B cell (primary cell): ENCODE measurements at regions not wholly inside any gene's neighbourhood (a gene's known extent, or its start where the extent isn't known, plus 50 kb on each side); places are given as distances from the start of the nearest gene placed in this dataset.

Source experiments
- ATAC-seq: fragments of 200-7000 bp; cut with Tn5 transposase; one replicate; pipeline ENCODE4 v1.10.0; 2021; ENCODE audit warnings: low read depth, mild to moderate bottlenecking, moderate number of reproducible peaks, moderate library complexity
- CTCF ChIA-PET: fragments of 350-600 bp; sonication (Branson Sonifier 250); formaldehyde crosslinking; loops from one replicate; lab custom pipeline; 2021; ENCODE audit warnings: antibody characterized with exemption, inconsistent platforms; lab: Charles Lee
- POLR2A ChIA-PET: fragments of 350-600 bp; sonication (Branson Sonifier 250); formaldehyde crosslinking; loops from one replicate; lab custom pipeline; 2021; ENCODE audit warnings: antibody characterized with exemption; lab: Charles Lee
- DNase-seq: peaks from one replicate; pipeline ENCODE4 v3.0.0; 2013
- H2AFZ ChIP-seq: 2 replicates; pipeline ENCODE4 v1.6.1; 2012; ENCODE audit warnings: mild to moderate bottlenecking, low read depth, low read length; ENCODE audit not compliant: insufficient read depth, poor library complexity, severe bottlenecking
- H3K27ac ChIP-seq, 2 donors: 1 replicate in 1 of 2; 2 replicates in 1 of 2; pipeline ENCODE4 v1.5.1; 2012 to 2013; ENCODE audit warnings: low read length in 2 of 2, mild to moderate bottlenecking in 2 of 2, moderate library complexity in 1 of 2
- H3K27me3 ChIP-seq, 4 experiments: fragments of 200-600 bp in 1 of 4; sonication (generic) in 1 of 4; replicated peaks in 1 of 4; 1 replicate in 2 of 4; 2 replicates in 2 of 4; pipeline versions ENCODE4 v1.6.1 to v1.7.0; 2013 to 2016; ENCODE audit warnings: low read length in 3 of 4, mild to moderate bottlenecking in 2 of 4, mixed read lengths in 1 of 4, moderate library complexity in 1 of 4; ENCODE audit not compliant: insufficient read depth in 4 of 4, control insufficient read depth in 3 of 4; ENCODE audit errors: control extremely low read depth in 1 of 4
- H3K36me3 ChIP-seq, 2 experiments: replicated peaks in 1 of 2; 1 replicate in 1 of 2; 2 replicates in 1 of 2; pipeline versions ENCODE4 v1.6.1 to v1.7.1; 2013; ENCODE audit warnings: low read length in 1 of 2; ENCODE audit not compliant: insufficient read depth in 2 of 2, control insufficient read depth in 1 of 2; ENCODE audit errors: control extremely low read depth in 1 of 2, extremely low read depth in 1 of 2
- H3K4me1 ChIP-seq, 2 donors: fragments of 200-600 bp in 1 of 2; sonication (generic) in 1 of 2; 1 replicate in 1 of 2; 2 replicates in 1 of 2; pipeline versions ENCODE4 v1.5.1 to v1.6.1; 2013 to 2017; ENCODE audit warnings: low read length in 2 of 2; ENCODE audit not compliant: control insufficient read depth in 2 of 2, insufficient read depth in 2 of 2
- H3K4me2 ChIP-seq: replicated peaks from 2 replicates; pipeline ENCODE3; 2012; ENCODE audit warnings: mild to moderate bottlenecking, low read depth, low read length; ENCODE audit not compliant: poor library complexity, severe bottlenecking
- H3K4me3 ChIP-seq, 5 experiments: fragments of 200-600 bp in 1 of 5; sonication (generic) in 1 of 5; 1 replicate in 3 of 5; 2 replicates in 2 of 5; pipeline versions ENCODE4 v1.5.1 to v1.7.0; 2011 to 2016; ENCODE audit warnings: low read length in 4 of 5, mild to moderate bottlenecking in 4 of 5, low read depth in 2 of 5, control low read depth in 1 of 5, moderate library complexity in 1 of 5; ENCODE audit not compliant: insufficient read depth in 1 of 5; ENCODE audit errors: control extremely low read depth in 1 of 5, extremely low read depth in 1 of 5
- H3K79me2 ChIP-seq: fragments of 200-600 bp; sonication (generic); one replicate; pipeline ENCODE4 v1.6.0; 2016; ENCODE audit warnings: low read length; ENCODE audit not compliant: control insufficient read depth, insufficient read depth
- H3K9ac ChIP-seq: fragments of 200-600 bp; sonication (generic); 2 replicates; pipeline ENCODE4 v1.6.1; 2017; ENCODE audit warnings: mild to moderate bottlenecking, low read length, moderate library complexity
- H3K9me3 ChIP-seq, 3 donors: one replicate each; pipeline versions ENCODE4 v1.6.1 to v1.7.1; 2013; ENCODE audit warnings: low read length in 2 of 3; ENCODE audit not compliant: control insufficient read depth in 2 of 3, insufficient read depth in 1 of 3; ENCODE audit errors: control extremely low read depth in 1 of 3
- H4K20me1 ChIP-seq: 2 replicates; pipeline ENCODE4 v1.6.0; 2012; ENCODE audit warnings: mild to moderate bottlenecking, low read length; ENCODE audit not compliant: insufficient read depth, control insufficient read depth, poor library complexity, severe bottlenecking
- H3K27ac Mint-ChIP-seq: one replicate; pipeline ENCODE4 v1.8.0; 2021; ENCODE audit warnings: mixed read lengths
- H3K27me3 Mint-ChIP-seq: one replicate; pipeline ENCODE4 v1.8.0; 2021; ENCODE audit warnings: mixed read lengths
- H3K4me1 Mint-ChIP-seq: one replicate; pipeline ENCODE4 v1.8.0; 2021; ENCODE audit warnings: mixed read lengths
- H3K4me3 Mint-ChIP-seq: one replicate; pipeline ENCODE4 v1.8.0; 2021; ENCODE audit warnings: mixed read lengths
- H3K9me3 Mint-ChIP-seq: one replicate; pipeline ENCODE4 v1.8.0; 2022; ENCODE audit warnings: mixed read lengths; ENCODE audit not compliant: insufficient read depth
- EZH2 ChIP-seq: IDR thresholded peaks from 2 replicates; pipeline ENCODE4 v1.6.1; 2012; ENCODE audit warnings: borderline replicate concordance, low read depth, mild to moderate bottlenecking, moderate library complexity, low read length; ENCODE audit not compliant: insufficient read depth, poor library complexity, severe bottlenecking
- WGBS: methylation state at CpG from one replicate; pipeline ENCODE4 v1.1.5; 2013; ENCODE audit warnings: missing lambda C conversion rate; ENCODE audit not compliant: insufficient coverage; 5-methylcytosine and 5-hydroxymethylcytosine counted together
- intact Hi-C: fragments of 100-400 bp; cut with micrococcal nuclease; formaldehyde crosslinking; loops from one replicate; pipeline ENCODE4 v1.10.0; 2022
- TF ChIP-seq, protein P1 (sequence below): fragments of 200-600 bp; IDR thresholded peaks from one replicate; pipeline ENCODE4 v1.8.0; 2022; ENCODE audit warnings: antibody characterized with exemption, mild to moderate bottlenecking

DNA sequence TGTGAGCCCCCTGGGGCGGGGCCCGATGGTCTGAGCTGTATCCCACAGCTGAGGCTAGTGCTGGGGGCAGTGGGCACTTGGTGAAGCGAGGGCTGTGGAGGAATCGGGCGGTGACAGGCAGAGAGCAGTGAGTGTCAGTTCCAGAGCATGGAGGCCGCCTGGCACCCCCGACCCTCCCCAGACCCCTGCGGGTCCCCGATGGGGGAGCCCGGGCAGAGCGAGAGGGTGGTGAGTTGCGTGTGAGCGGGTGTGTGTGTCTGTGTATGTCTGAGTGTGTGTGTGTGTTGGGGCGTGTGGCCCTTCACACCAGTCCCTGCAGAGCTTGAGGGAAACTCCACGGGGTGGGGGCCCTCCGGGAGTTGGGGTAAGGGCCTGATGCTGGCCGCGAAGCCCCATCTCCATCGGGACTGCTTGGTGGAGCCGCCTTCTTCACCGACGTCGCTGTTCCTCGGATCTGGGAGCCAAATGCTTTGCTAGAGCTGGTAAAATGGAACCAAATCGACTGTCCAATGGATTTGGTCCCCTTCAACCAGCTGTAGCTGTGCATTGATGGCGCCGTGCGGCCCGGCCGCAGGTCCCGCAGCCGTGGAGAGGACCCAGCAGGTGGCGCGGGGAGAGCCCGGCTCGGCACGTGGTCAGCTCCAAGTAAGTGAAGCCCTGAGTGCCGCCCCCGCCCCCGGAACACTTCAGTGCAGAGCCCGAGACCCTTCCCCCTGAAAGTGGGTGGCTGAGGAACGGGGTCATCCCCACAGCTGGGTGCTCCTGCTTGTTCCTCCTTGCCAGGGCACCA, 77.7 kb upstream of the SLCO4A1 start:
- H3K4me2 ChIP-seq, result no peak overlapping the region

DNA sequence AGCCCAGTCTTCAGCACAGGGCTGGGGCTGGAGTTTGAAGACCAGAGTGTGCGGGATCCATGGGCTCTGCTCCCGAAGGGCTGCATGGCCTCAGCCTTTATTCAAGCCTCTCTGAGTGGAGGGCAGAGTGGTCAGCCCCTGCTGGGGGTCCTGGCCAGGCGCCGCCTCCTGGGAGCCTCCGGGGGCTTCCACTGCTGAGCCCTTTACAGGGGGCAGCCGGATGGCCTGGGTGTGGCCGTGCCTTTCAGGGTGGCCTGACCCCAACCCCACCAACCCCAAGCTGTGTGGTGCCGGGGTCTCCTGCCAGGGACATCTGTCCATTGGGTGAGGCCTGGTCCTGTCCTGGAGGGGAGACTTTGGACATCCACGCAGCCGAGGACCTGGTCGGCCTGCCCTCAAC, 76.0 kb upstream of the SLCO4A1 start:
- POLR2A ChIA-PET, result interaction anchor here (0.9 kb wide), 1 partner anchor 37 kb away, joined by 3 read pairs; no protein-coding TSS in a partner anchor
- no peak overlapping the region for H2AFZ ChIP-seq
- H3K9ac ChIP-seq, result no peak overlapping the region
- H3K27ac ChIP-seq, result no peak overlapping the region
- CTCF ChIA-PET, result no interaction called here
- H3K27ac Mint-ChIP-seq, result no peak overlapping the region
- intact Hi-C loops, result no loop called here
- H3K4me1 Mint-ChIP-seq, result peaks cover 6% of the 10 kb centered on the region
- H3K4me3 Mint-ChIP-seq, result no peak overlapping the region
- H3K27me3 ChIP-seq, result peaks cover 0 to 7% (median 2%) of the 10 kb centered on the region in 4 experiments
- no peaks in the 10 kb centered on the region for H3K79me2 ChIP-seq
- ATAC-seq (no peak), DNase-seq (no peak)
- TF ChIP-seq, protein P1, sequence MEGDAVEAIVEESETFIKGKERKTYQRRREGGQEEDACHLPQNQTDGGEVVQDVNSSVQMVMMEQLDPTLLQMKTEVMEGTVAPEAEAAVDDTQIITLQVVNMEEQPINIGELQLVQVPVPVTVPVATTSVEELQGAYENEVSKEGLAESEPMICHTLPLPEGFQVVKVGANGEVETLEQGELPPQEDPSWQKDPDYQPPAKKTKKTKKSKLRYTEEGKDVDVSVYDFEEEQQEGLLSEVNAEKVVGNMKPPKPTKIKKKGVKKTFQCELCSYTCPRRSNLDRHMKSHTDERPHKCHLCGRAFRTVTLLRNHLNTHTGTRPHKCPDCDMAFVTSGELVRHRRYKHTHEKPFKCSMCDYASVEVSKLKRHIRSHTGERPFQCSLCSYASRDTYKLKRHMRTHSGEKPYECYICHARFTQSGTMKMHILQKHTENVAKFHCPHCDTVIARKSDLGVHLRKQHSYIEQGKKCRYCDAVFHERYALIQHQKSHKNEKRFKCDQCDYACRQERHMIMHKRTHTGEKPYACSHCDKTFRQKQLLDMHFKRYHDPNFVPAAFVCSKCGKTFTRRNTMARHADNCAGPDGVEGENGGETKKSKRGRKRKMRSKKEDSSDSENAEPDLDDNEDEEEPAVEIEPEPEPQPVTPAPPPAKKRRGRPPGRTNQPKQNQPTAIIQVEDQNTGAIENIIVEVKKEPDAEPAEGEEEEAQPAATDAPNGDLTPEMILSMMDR, result no peak
- no peak for TF ChIP-seq EZH2
- H3K4me2 ChIP-seq, result no peak overlapping the region
- H4K20me1 ChIP-seq, result no peaks in the 10 kb centered on the region
- peaks cover 29% of the 10 kb centered on the region for H3K27me3 Mint-ChIP-seq
- H3K9me3 ChIP-seq, result peaks cover 0 to 2% (median 0%) of the 10 kb centered on the region in 3 donors
- no peak overlapping the region for H3K4me3 ChIP-seq
- 89% methylated on average over 9 of the region's 11 CpGs for WGBS
- no peaks in the 10 kb centered on the region for H3K36me3 ChIP-seq
- no peaks in the 10 kb centered on the region for H3K9me3 Mint-ChIP-seq
- H3K4me1 ChIP-seq, result peaks cover 6% of the 10 kb centered on the region in 2 donors

More for the DNA sequence above, 77.7 kb upstream of the SLCO4A1 start:
- intact Hi-C loops, result no loop called here
- Histone ChIP-seq H2AFZ (no peak overlapping the region), H3K36me3 (no peaks in the 10 kb centered on the region), H3K27ac (no peak overlapping the region), H3K79me2 (no peaks in the 10 kb centered on the region), H3K4me3 (no peak overlapping the region), H3K27me3 (peaks cover 0 to 13% (median 2%) of the 10 kb centered on the region in 4 experiments), H3K9me3 (no peaks in the 10 kb centered on the region), H4K20me1 (no peaks in the 10 kb centered on the region), H3K9ac (no peak overlapping the region), H3K4me1 (peaks cover 11 to 12% of the 10 kb centered on the region in 2 donors)
- POLR2A ChIA-PET, result no interaction called here
- no peak for DNase-seq
- WGBS, result 91% methylated on average over 41 of the region's 42 CpGs
- H3K27ac Mint-ChIP-seq, result peak overlapping the region; percentile 10
- no peak overlapping the region for H3K4me3 Mint-ChIP-seq
- TF ChIP-seq, protein P1, result no peak
- TF ChIP-seq EZH2, result no peak
- H3K27me3 Mint-ChIP-seq, result peaks cover 19% of the 10 kb centered on the region
- CTCF ChIA-PET, result no interaction called here
- ATAC-seq, result no peak
- no peaks in the 10 kb centered on the region for H3K9me3 Mint-ChIP-seq
- H3K4me1 Mint-ChIP-seq, result peaks cover 4% of the 10 kb centered on the region
